GM18861 (cell line): ENCODE measurements at regions not wholly inside any gene's neighbourhood (a gene's known extent, or its start where the extent isn't known, plus 50 kb on each side); places are given as distances from the start of the nearest gene placed in this dataset.

ENCODE experiments used
- ATAC-seq: cut with Tn5 transposase; IDR thresholded peaks from one replicate; pipeline ENCODE4 v1.9.1; 2021; ENCODE audit not compliant: unreplicated experiment

- no peak for ATAC-seq
Measured at GRCh38 chr4:111775556-111776297, 369.5 kb upstream of the FAM241A start.

GRCh38 chr4:111776561-111776960, 368.7 kb upstream of the FAM241A start:
- ATAC-seq, result no peak

GRCh38 chr4:111778543-111778942, 366.7 kb upstream of the FAM241A start:
- no peak for ATAC-seq

GRCh38 chr4:111780965-111781364, 364.3 kb upstream of the FAM241A start:
- no peak for ATAC-seq

- no peak for ATAC-seq
Measured at GRCh38 chr4:111781611-111782010, 363.6 kb upstream of the FAM241A start.

GRCh38 chr4:111788099-111788498, 357.2 kb upstream of the FAM241A start:
- no peak for ATAC-seq

- no peak for ATAC-seq
Measured at GRCh38 chr4:111789901-111790640, 355.2 kb upstream of the FAM241A start.

- ATAC-seq, result no peak
Measured at GRCh38 chr4:111792632-111793031, 352.6 kb upstream of the FAM241A start.

- no peak for ATAC-seq
Measured at GRCh38 chr4:111793433-111794091, 351.7 kb upstream of the FAM241A start.

GRCh38 chr4:111797455-111798163, 347.6 kb upstream of the FAM241A start:
- no peak for ATAC-seq

GRCh38 chr4:111798840-111799239, 346.4 kb upstream of the FAM241A start:
- ATAC-seq, result no peak

- no peak for ATAC-seq
Measured at GRCh38 chr4:111800551-111800950, 344.7 kb upstream of the FAM241A start.

- ATAC-seq, result no peak
Measured at GRCh38 chr4:111802191-111802590, 343.1 kb upstream of the FAM241A start.

- no peak for ATAC-seq
Measured at GRCh38 chr4:111806331-111806730, 338.9 kb upstream of the FAM241A start.

GRCh38 chr4:111807576-111807975, 337.7 kb upstream of the FAM241A start:
- no peak for ATAC-seq

GRCh38 chr4:111808174-111808573, 337.1 kb upstream of the FAM241A start:
- no peak for ATAC-seq

- ATAC-seq, result no peak
Measured at GRCh38 chr4:111811661-111812060, 333.6 kb upstream of the FAM241A start.

- ATAC-seq, result no peak
Measured at GRCh38 chr4:111812114-111812513, 333.1 kb upstream of the FAM241A start.

GRCh38 chr4:111812760-111813159, 332.5 kb upstream of the FAM241A start:
- ATAC-seq, result no peak

- no peak for ATAC-seq
Measured at GRCh38 chr4:111813555-111814140, 331.6 kb upstream of the FAM241A start.

GRCh38 chr4:111814961-111815360, 330.3 kb upstream of the FAM241A start:
- no peak for ATAC-seq
